ENCODE measurements at regions not wholly inside any gene's neighbourhood (a gene's known extent, or its start where the extent isn't known, plus 50 kb on each side); places are given as distances from the start of the nearest gene placed in this dataset.

- no peaks in the 10 kb centered on the region for H3K36me3 ChIP-seq
- H3K4me1 ChIP-seq, result no peaks in the 10 kb centered on the region
- TF ChIP-seq, protein P1, sequence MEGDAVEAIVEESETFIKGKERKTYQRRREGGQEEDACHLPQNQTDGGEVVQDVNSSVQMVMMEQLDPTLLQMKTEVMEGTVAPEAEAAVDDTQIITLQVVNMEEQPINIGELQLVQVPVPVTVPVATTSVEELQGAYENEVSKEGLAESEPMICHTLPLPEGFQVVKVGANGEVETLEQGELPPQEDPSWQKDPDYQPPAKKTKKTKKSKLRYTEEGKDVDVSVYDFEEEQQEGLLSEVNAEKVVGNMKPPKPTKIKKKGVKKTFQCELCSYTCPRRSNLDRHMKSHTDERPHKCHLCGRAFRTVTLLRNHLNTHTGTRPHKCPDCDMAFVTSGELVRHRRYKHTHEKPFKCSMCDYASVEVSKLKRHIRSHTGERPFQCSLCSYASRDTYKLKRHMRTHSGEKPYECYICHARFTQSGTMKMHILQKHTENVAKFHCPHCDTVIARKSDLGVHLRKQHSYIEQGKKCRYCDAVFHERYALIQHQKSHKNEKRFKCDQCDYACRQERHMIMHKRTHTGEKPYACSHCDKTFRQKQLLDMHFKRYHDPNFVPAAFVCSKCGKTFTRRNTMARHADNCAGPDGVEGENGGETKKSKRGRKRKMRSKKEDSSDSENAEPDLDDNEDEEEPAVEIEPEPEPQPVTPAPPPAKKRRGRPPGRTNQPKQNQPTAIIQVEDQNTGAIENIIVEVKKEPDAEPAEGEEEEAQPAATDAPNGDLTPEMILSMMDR (IDR thresholded peaks at IDR 0.05), result no peak
- intact Hi-C loops (cut with DNase I), result no loop called here
- H3K27ac ChIP-seq, result no peak overlapping the region
- no peaks in the 10 kb centered on the region for H3K9me3 ChIP-seq
- no peak overlapping the region for H3K4me3 ChIP-seq
- DNase-seq (ENCODE audit: low spot score in 2 of 2), result no peak
- no peaks in the 10 kb centered on the region for H3K27me3 ChIP-seq
These were observed 1066.5 kb upstream of the MANEA start for GRCh38 chr6:94510877-94511276.

GRCh38 chr6:94501516-94501915 lies 1075.8 kb upstream of the MANEA start:
- H3K27ac ChIP-seq, result no peak overlapping the region
- no peak overlapping the region for H3K4me3 ChIP-seq
- H3K27me3 ChIP-seq, result no peaks in the 10 kb centered on the region
- H3K9me3 ChIP-seq, result no peaks in the 10 kb centered on the region
- TF ChIP-seq, protein P1 (IDR thresholded peaks at IDR 0.05), result no peak
- no peaks in the 10 kb centered on the region for H3K36me3 ChIP-seq
- intact Hi-C loops (cut with DNase I), result no loop called here
- DNase-seq (ENCODE audit: low spot score in 2 of 2), result no peak
- no peaks in the 10 kb centered on the region for H3K4me1 ChIP-seq

DNA sequence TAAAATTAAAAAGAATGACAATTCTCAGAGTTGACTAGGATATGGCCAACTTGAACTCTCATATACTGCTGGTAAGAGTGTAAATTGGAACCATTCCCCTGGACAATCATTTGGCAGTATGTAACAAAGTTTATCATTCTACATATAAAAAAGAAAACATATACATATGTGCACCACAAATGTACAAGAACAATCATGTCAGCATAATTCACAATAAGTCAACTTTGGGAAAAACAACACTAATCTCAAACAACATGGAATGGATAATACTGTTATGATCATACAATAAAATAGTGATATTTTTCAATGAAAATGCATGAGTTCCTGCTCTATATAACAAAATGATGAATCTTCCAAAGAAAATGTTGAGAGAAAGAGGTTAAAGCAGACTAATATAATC lies 1078.7 kb upstream of the EPHA7 start:
- Histone ChIP-seq H3K4me1 (no peaks in the 10 kb centered on the region), H3K36me3 (no peaks in the 10 kb centered on the region), H3K4me3 (no peak overlapping the region), H3K27me3 (no peaks in the 10 kb centered on the region), H3K27ac (no peak overlapping the region), H3K9me3 (no peaks in the 10 kb centered on the region)
- intact Hi-C loops (cut with DNase I), result no loop called here
- TF ChIP-seq, protein P1 (IDR thresholded peaks at IDR 0.05), result no peak
- no peak for DNase-seq (ENCODE audit: low spot score in 2 of 2)

GRCh38 chr6:94494500-94494899 lies 1075.1 kb upstream of the EPHA7 start:
- no peak overlapping the region for H3K4me3 ChIP-seq
- intact Hi-C loops (cut with DNase I), result no loop called here
- TF ChIP-seq, protein P1 (IDR thresholded peaks at IDR 0.05), result no peak

DNA sequence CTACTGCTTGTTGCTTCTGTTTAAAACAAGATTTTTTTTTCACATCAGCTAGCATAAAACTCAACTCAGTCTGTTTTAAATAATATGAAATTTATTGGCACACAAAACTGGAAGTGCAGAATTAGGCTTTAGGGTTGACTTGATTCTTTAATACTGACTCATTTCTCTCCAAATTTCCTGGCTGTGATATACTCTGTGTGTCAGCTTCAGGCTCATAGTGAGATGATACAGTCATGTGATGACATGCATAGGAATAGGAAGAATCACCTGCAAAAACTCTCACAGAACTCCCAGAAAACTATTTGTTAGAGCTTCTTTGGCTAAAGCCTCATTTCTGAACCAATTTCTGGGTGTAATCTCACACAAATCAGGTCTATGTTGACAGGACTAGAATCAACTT lies 1068.0 kb upstream of the EPHA7 start:
- Histone ChIP-seq H3K4me1 (no peaks in the 10 kb centered on the region), H3K27me3 (no peaks in the 10 kb centered on the region), H3K9me3 (no peaks in the 10 kb centered on the region), H3K4me3 (no peak overlapping the region), H3K36me3 (no peaks in the 10 kb centered on the region), H3K27ac (no peak overlapping the region)
- TF ChIP-seq, protein P1 (IDR thresholded peaks at IDR 0.05), result no peak
- no peak for DNase-seq (ENCODE audit: low spot score in 2 of 2)
- intact Hi-C loops (cut with DNase I), result no loop called here

More at GRCh38 chr6:94494500-94494899, 1075.1 kb upstream of the EPHA7 start:
- Histone ChIP-seq H3K27me3 (no peaks in the 10 kb centered on the region), H3K9me3 (no peaks in the 10 kb centered on the region), H3K36me3 (no peaks in the 10 kb centered on the region), H3K27ac (no peak overlapping the region), H3K4me1 (no peaks in the 10 kb centered on the region)
- DNase-seq (ENCODE audit: low spot score in 2 of 2), result no peak

Measured in ascending aorta (tissue), 2 donors.